ENCODE measurements at regions not wholly inside any gene's neighbourhood (a gene's known extent, or its start where the extent isn't known, plus 50 kb on each side); places are given as distances from the start of the nearest gene placed in this dataset.
"Not testable (repeated sequence)": the region's sequence is repeated elsewhere in the genome, so short reads cannot be mapped to it uniquely, and the experiment has no call there.

DNA sequence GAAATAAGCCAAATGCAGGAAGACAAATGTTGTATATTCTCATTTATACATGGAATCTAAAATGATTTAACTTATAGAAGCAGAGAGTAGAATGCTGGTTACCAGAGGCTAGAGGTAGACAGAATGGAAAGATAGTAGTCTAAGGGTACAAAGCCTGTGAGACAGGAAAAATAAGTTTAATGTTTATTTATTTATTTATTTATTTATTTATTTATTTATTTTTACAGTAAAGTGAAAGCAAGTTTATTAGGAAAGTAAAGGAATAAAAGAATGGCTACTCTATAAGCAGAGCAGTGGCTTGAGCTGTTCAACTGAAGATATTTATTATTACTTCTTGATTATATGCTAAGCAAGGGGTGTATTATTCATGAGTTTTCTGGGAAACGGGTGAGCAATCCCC lies 203.2 kb downstream of the LAS1L start:
- no peak for DNase-seq (ENCODE audit: low read depth in 4 of 4, low spot score in 2 of 4)

DNA sequence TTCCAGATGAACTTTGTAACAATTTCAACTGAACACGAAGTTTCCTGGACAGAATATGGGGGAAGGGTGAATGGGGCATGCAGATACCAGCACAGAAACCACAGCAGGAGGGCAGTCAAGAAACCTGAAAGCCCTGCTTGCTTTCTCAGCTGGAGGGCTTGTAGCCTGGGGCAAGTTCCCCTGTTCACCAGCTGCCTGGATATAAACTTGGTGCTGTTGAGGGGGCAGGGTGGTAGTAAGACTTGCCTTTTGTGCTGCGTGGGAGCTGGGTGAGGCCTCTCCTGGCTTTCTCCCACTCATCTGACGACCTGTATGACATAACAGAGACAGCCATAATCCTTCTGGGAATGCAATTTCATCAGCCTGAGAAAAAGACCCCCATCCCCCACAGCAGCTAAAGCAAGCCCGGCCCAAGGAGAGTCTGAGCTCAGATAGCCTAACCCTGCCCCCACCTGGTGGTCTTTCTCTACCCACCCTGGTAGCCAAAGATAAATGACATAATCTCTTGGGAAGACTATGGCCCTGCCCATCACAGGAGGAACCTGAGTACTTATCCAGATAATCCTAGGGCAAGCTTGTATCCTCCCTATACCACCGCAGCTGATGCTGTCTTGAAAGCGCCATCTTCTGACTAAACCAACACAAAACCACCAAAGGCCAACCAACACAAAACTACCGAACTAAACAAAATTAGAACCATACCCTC lies 234.3 kb downstream of the LAS1L start:
- no peak for DNase-seq (ENCODE audit: low read depth in 4 of 4, low spot score in 2 of 4)

- DNase-seq (ENCODE audit: low read depth in 4 of 4, low spot score in 2 of 4): not testable (repeated sequence)
Measured at GRCh38 chrX:65282905-65283304, 251.7 kb downstream of the LAS1L start.

DNA sequence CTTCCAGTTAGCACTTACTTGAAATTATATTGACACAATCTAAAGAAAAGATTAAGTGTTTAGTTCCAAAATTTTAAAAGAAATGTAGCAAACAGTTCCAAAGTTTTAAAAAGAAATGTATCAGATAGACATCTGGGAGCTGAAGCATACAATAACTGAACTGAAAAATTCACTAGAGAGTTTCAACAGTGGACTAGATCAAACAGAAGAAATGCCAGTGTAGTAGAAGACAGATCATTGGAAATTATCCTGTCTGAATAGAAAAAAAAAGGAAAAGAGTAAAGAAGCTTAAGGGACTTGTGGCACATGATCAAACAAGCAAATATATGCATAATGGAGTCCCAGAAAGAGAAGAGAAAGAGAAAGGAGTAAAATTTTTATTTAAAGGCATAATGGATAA lies 261.4 kb downstream of the LAS1L start:
- no peak for DNase-seq (ENCODE audit: low read depth in 4 of 4, low spot score in 2 of 4)

GRCh38 chrX:65266482-65266881 lies 268.1 kb downstream of the LAS1L start:
- no peak for DNase-seq (ENCODE audit: low read depth in 4 of 4, low spot score in 2 of 4)

DNA sequence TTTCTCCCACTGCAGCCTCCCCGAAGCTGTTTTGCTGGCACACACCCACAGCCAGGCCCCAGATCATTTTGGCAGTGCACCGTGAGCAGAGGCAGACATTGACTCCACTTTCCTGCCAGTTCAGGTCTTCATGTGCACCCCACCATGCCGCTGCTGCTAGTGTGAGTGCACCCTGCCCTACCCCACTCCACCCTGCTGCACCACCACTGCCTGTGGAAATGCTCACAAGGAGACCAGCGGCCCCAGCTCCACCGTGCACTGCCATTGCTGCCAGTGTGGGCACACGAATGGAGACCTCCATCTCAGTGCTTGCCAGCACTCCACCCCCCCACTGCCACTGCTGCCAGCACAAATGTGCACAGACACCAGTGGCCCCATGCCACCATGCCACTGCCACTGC lies 277.6 kb upstream of the ZC4H2 start:
- no peak for DNase-seq (ENCODE audit: low read depth in 4 of 4, low spot score in 2 of 4)

DNA sequence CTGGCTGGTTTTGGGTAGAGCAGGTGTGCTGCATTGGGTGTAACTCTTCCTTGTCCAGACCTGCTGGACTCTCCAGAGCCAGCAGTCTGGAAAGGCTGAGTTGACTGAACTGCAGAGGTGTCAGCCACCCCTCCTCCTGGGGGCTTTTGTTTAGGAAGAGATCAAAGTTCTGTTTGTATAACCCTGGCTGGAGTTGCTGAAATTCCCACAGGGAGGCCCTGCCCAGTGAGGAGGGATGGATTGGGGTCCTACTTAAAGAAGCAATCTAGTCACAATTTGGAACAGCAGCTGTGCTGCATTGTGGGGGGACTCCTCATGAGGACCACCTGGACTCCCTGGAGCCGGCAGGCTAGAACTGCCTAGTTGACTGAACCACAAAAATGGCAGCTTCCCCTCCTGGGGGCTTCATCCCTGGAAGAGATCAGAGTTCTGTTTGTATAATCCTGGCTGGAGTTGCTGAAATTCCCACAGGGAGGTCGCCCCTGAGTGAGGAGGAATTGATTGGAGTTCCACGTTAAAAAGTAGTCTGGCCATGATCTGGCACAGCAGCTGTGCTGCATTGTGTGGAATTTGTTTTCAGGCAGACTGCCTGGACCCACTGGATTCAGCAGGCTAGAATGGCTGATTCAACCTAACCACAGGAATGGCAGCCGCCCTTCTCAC lies 264.9 kb upstream of the ZC4H2 start:
- DNase-seq (ENCODE audit: low read depth in 4 of 4, low spot score in 2 of 4): no peak

- no peak for DNase-seq (ENCODE audit: low read depth in 4 of 4, low spot score in 2 of 4)
Measured at GRCh38 chrX:65203545-65203944, 227.3 kb upstream of the ZC4H2 start.

DNA sequence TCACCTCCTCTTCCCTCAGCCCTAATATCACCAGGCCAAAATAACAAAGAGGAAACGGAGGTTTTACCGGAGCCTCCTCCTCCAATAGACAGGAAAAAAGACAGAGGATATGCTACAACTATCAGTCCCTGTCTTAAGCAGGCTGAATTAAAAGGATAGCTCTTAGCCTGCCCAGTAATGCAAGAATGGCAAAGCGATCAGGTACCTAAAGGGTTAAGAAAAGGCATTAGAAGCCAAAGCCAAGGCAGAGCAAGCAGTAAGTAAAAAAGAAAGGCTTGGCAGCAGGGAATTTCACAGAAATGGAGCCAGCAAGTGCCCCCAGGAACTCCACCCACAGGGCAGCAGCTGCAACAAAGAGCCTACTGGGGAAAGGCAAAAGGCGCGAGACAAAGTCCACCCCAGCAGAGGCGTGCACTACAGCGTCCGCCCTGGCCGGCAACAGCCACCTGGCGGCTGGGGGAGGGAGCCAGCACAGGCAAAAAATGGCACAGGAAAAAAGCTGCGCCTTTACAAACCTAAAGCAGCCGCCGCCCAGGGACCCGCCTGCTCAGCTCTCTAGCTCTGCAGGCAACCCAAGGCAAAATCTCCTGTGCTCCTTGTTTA lies 220.6 kb upstream of the ZC4H2 start:
- peak in 1 of 4 donors; percentile 10 for DNase-seq (ENCODE audit: low read depth in 4 of 4, low spot score in 2 of 4)

DNA sequence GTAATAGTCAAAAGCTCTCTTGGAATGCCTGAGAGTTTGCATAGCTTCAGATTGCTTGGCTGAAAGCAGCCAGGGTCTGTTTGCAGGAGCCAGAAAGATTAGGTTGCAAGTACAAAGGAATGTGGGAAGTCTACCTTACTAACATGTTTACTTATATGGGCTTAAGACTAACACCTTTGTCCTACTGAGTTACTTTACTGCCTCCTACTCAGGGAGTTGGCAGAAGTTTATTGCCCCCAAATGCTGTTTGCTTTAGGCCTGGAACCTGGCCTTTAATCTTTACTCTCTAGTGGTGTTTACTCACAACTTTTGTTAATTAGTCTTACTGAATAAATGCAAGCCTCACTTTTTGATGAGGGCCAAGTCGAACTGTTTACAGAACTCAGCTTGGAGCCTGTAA lies 219.4 kb upstream of the ZC4H2 start:
- DNase-seq (ENCODE audit: low read depth in 4 of 4, low spot score in 2 of 4): no peak

DNA sequence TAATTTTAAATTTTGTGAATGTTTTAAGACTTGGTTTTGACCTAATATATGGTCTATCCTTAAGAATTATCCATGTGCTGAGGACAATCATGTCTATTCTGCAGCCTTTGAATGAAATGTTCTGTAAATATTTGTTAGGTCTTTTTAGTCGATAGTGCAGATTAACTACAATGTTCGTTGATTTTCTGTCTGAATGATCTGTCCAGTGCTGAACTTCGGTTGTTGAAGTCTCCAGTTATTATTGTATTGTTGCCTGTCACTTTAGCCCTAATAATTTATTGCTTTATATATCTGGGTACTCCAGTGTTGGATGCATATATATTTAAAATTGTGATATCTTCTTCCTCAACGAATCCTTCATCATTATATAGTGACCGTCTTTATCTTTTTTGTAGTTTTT lies 218.3 kb upstream of the ZC4H2 start:
- DNase-seq (ENCODE audit: low read depth in 4 of 4, low spot score in 2 of 4): no peak

GRCh38 chrX:65163325-65163724 lies 187.1 kb upstream of the ZC4H2 start:
- DNase-seq (ENCODE audit: low read depth in 4 of 4, low spot score in 2 of 4): not testable (repeated sequence)

GRCh38 chrX:65148232-65148631 lies 172.0 kb upstream of the ZC4H2 start:
- no peak for DNase-seq (ENCODE audit: low read depth in 4 of 4, low spot score in 2 of 4)

DNA sequence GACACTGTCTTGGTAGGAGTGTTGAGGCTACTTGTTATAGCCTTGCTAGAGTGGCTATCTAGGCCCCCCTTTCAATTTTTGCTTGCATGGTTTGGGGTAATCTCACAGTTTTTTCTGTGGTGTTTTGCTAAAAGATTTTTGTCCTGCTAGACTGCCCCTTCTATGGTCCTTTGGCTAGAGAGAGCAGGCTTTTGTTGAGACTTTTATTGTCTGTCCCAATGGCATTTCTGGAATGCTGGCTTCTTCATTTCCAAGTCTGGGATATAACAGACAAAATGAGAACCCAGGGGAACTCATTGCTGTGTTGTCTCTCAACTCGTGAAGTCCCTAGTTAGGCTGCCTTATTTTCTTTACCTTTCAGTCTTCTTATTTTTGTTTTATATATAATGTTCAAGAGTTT lies 160.2 kb upstream of the ZC4H2 start:
- DNase-seq (ENCODE audit: low read depth in 4 of 4, low spot score in 2 of 4): no peak

DNA sequence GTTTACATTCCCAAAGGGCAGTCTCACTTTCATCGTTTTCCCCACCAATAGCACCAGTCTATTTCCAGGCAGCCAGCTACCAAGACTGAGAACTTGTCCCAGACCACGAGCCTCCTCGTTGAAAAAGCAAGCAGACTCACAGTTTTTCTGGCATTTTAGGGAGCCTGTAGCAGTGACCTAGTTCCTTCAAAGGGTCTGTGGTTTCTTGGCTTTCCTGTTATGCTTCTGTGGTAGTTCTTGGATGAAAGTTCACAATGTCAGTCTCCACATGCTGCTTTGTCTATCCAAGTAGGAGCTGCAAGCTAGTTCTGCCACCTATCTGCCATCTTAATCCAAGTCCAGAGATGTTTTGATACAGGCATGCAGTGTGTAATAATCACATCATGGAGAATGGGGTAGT lies 151.6 kb upstream of the ZC4H2 start:
- DNase-seq (ENCODE audit: low read depth in 4 of 4, low spot score in 2 of 4): no peak

- DNase-seq (ENCODE audit: low read depth in 4 of 4, low spot score in 2 of 4): no peak
Measured at GRCh38 chrX:65098851-65099250, 122.6 kb upstream of the ZC4H2 start.

DNA sequence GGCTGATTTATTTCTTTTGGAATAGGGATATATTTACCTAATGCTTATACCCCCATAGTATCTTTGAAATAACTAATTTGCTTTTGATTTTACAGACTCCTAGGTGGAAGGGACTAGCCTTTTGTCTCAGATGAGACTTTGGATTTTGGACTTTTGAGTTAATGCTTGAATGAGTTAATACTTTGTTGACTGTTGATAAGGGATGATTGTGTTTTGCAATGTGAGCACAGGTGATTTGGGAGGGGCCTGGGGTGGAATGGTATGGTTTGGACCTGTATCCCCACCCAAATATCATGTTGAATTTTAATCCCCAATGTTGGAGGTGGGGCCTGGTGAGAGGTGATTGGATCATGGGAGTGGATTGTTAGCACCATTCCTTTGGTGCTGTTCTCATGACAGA lies 117.4 kb upstream of the ZC4H2 start:
- DNase-seq (ENCODE audit: low read depth in 4 of 4, low spot score in 2 of 4): no peak

DNA sequence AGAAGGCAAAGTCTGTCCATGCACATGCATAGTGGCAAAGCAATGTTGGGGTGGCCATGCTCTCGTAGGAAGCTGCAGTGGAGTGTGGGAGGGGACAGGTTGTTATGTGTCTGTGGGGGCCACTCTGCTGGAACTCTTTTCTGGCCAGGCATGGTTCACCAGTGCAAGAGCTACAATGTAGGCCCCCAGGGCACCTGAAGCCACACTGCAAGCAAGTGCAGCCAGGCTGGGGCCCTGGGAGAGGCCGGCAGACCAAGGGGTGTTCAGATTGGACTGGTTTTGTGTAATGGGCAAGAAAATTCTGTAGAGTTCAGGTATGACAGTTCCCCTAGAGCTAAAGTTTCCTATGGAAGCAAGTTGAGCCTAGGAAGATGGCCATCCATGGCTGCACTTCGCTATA lies 97.0 kb upstream of the ZC4H2 start:
- no peak for DNase-seq (ENCODE audit: low read depth in 4 of 4, low spot score in 2 of 4)

- no peak for DNase-seq (ENCODE audit: low read depth in 4 of 4, low spot score in 2 of 4)
Measured at GRCh38 chrX:65072590-65072989, 96.3 kb upstream of the ZC4H2 start.

DNA sequence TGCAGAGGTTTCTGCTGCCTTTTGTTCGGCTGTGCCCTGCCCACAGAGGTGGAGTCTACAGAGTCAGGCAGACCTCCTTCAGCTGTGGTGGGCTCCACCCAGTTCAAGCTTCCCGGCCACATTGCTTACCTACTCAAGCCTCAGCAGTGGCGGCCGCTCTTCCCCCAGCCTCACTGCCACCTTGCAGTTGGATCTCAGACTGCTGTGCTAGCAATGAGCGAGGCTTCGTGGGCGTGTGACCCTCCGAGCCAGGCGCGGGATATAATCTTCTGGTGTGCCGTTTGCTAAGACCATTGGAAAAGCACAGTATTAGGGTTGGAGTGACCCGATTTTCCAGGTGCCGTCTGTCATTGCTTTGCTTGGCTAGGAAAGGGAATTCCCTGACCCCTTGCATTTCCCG lies 82.4 kb upstream of the ZC4H2 start:
- DNase-seq (ENCODE audit: low read depth in 4 of 4, low spot score in 2 of 4): not testable (repeated sequence)

GRCh38 chrX:65045001-65045400 lies 68.8 kb upstream of the ZC4H2 start:
- DNase-seq (ENCODE audit: low read depth in 4 of 4, low spot score in 2 of 4): no peak

- peak; percentile 13 to 45 (median 28) for DNase-seq (ENCODE audit: low read depth in 4 of 4, low spot score in 2 of 4)
Measured at GRCh38 chrX:65035446-65035770, 59.2 kb upstream of the ZC4H2 start.

All from left renal cortex interstitium (tissue), 4 donors.